HepG2 (cell line): ENCODE measurements at regions not wholly inside any gene's neighbourhood (a gene's known extent, or its start where the extent isn't known, plus 50 kb on each side); places are given as distances from the start of the nearest gene placed in this dataset.
"Not testable (repeated sequence)": the region's sequence is repeated elsewhere in the genome, so short reads cannot be mapped to it uniquely, and the experiment has no call there.

Source experiments
- ATAC-seq: fragments of 200-7000 bp; cut with Tn5 transposase; 3 replicates; pipeline ENCODE4 v1.9.1; 2020; ENCODE audit warnings: mild to moderate bottlenecking, moderate library complexity
- BruUV-seq: library from RNA; stranded (reverse); fragments of 400-500 nt; replicated peaks from 2 replicates; lab custom pipeline; 2021; lab: Mats Ljungman, UMichigan
- CTCF ChIA-PET: fragments of 300-600 bp; formaldehyde crosslinking; extraction: SDS; loops from one replicate; lab custom pipeline; 2021; ENCODE audit warnings: low total read pairs, inconsistent platforms, low intra/inter-chr PET ratio; lab: Yijun Ruan, JAX
- POLR2A ChIA-PET: fragments of 350-600 bp; sonication (Branson Sonifier 250); formaldehyde crosslinking; loops from one replicate; lab custom pipeline; 2020; ENCODE audit warnings: antibody characterized with exemption, inconsistent platforms; lab: Yijun Ruan, JAX
- DNase-seq: peaks from one replicate; pipeline ENCODE4 v3.0.0-alpha.2; 2015; ENCODE audit warnings: low spot score
- FAIRE-seq: peaks from 3 replicates; lab custom pipeline; 2011; peaks lifted over from hg19 to GRCh38; lab: Jason Lieb, UNC
- H2AFZ ChIP-seq: one replicate; pipeline ENCODE4 v1.6.1; 2011; ENCODE audit warnings: low read length, inconsistent platforms
- H3K27ac ChIP-seq: fragments of 300-600 bp; 3 replicates; pipeline ENCODE4 v1.8.0; 2011; ENCODE audit warnings: mixed run types, mild to moderate bottlenecking, mixed read lengths, low read length, inconsistent platforms; ENCODE audit not compliant: insufficient read depth; ENCODE audit errors: extremely low read length
- H3K27me3 ChIP-seq, 2 experiments: fragments of 200-600 bp in 1 of 2; 2 replicates in 1 of 2; 3 replicates in 1 of 2; pipeline versions ENCODE4 v1.6.0 to v1.8.0; 2011; ENCODE audit warnings: low read length in 2 of 2, mild to moderate bottlenecking in 2 of 2, moderate library complexity in 2 of 2, inconsistent platforms in 1 of 2; ENCODE audit not compliant: insufficient read depth in 2 of 2, control insufficient read depth in 1 of 2
- H3K36me3 ChIP-seq, 2 experiments: fragments of 200-600 bp in 1 of 2; replicated peaks in 1 of 2; 2 replicates in 1 of 2; 3 replicates in 1 of 2; pipeline versions ENCODE4 v1.5.1 to v1.8.0; 2011; ENCODE audit warnings: low read length in 2 of 2, inconsistent platforms in 1 of 2; ENCODE audit not compliant: insufficient read depth in 2 of 2, control insufficient read depth in 1 of 2
- H3K4me1 ChIP-seq: 2 replicates; pipeline ENCODE4 v1.5.1; 2012; ENCODE audit warnings: low read length, inconsistent platforms; ENCODE audit not compliant: insufficient read depth
- H3K4me2 ChIP-seq: 2 replicates; pipeline ENCODE4 v1.6.0; 2011; ENCODE audit warnings: low read depth, low read length, inconsistent platforms
- H3K4me3 ChIP-seq, 3 experiments: fragments of 200-600 bp in 1 of 3; sonication (generic), shearing (Covaris generic) in 1 of 3; replicated peaks in 1 of 3; 2 replicates each; pipeline ENCODE4 v1.5.1; 2011 to 2016; ENCODE audit warnings: low read length in 3 of 3, inconsistent platforms in 2 of 3, low read depth in 2 of 3, mild to moderate bottlenecking in 2 of 3, control low read depth in 1 of 3, mixed read lengths in 1 of 3; ENCODE audit not compliant: insufficient read depth in 1 of 3
- H3K79me2 ChIP-seq: one replicate; pipeline ENCODE4 v1.6.1; 2011; ENCODE audit warnings: low read length, inconsistent platforms; ENCODE audit not compliant: insufficient read depth
- H3K9ac ChIP-seq: 2 replicates; pipeline ENCODE4 v1.6.0; 2011; ENCODE audit warnings: mild to moderate bottlenecking, low read depth, low read length, inconsistent platforms; ENCODE audit not compliant: insufficient read depth
- H3K9me3 ChIP-seq: 2 replicates; pipeline ENCODE4 v1.5.1; 2012; ENCODE audit warnings: mild to moderate bottlenecking, low read length
- H4K20me1 ChIP-seq: 2 replicates; pipeline ENCODE4 v1.6.0; 2011; ENCODE audit warnings: inconsistent platforms, mild to moderate bottlenecking, low read length, moderate library complexity; ENCODE audit not compliant: insufficient read depth
- FOSL2 ChIP-seq: sonication (generic); formaldehyde crosslinking; IDR thresholded peaks from 2 replicates; pipeline ENCODE4 v1.4.0; 2020; ENCODE audit warnings: missing genetic modification reagents
- NBN ChIP-seq: fragments of 450-650 bp; conservative IDR thresholded peaks from 2 replicates; pipeline ENCODE4 v1.6.1; 2017
- RARA ChIP-seq: IDR thresholded peaks from 2 replicates; pipeline ENCODE4 v1.6.1; 2016; ENCODE audit warnings: missing genetic modification reagents, missing compliant biosample characterization
- SNRNP70 ChIP-seq: fragments of 200-400 bp; formaldehyde crosslinking; IDR thresholded peaks from 2 replicates; pipeline ENCODE4 v1.6.1; 2017; ENCODE audit warnings: mild to moderate bottlenecking, low read depth, low read length, moderate library complexity
- ZNF75D ChIP-seq: sonication (generic); formaldehyde crosslinking; IDR thresholded peaks from 2 replicates; pipeline ENCODE4 v1.8.1; 2023; ENCODE audit warnings: missing genetic modification reagents, mild to moderate bottlenecking, borderline replicate concordance
- WGBS: methylation state at CpG from one replicate; pipeline ENCODE4 v1.1.6; 2017; ENCODE audit warnings: low lambda C conversion rate; 5-methylcytosine and 5-hydroxymethylcytosine counted together
- in situ Hi-C: cut with HindIII; loops from 2 replicates; pipeline ENCODE4 v1.10.0; 2017; ENCODE audit warnings: low pct_unique_long_range_greater_than_20kb; ENCODE audit not compliant: extremely low pct_ligation_motif_present
- intact Hi-C: fragments of 100-400 bp; cut with micrococcal nuclease; formaldehyde crosslinking; loops from one replicate; pipeline ENCODE4 v1.10.0; 2022; ENCODE audit not compliant: unreplicated experiment
- TF ChIP-seq, protein P1 (sequence below): IDR thresholded peaks from 2 replicates; pipeline ENCODE4 v1.6.1; 2016; ENCODE audit warnings: missing genetic modification reagents, missing compliant biosample characterization
- TF ChIP-seq, protein P2 (sequence below): fragments of 450-650 bp; IDR thresholded peaks from 2 replicates; pipeline ENCODE4 v1.6.1; 2017

DNA sequence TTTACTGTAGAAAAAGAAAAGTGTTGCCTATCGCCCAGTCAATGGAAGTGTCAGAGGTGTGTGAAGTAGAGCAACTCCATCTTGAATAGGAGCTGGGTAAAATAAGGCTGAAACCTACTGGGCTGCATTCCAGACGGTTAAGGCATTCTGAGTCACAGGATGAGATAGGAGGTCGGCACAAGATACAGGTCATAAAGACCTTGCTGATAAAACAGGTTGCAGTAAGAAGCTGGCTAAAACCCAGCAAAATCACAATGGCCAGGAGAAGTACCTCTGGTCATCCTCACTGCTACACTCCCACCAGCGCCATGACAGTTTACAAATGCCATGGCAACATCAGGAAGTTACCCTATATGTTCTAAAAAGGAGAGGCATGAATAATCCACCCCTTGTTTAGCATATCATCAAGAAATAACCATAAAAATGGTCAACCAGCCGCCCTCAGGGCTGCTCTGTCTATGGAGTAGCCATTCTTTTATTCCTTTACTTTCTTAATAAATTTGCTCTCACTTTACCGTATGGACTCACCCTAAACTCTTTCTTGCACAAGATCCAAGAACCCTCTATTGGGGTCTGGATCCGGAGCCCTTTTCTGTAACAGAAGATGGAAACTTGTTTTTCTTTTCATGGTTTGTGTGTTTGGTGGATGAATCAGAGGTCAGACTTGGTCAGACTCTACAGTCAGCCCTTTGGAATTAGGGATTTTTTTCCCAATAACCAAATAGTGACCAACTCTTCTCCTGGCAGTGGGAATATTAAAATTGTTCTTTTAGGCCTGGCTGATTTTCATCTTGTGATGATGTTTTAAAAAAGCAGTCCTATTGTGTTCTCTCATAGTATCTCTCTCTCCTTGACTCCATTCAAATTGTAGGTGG is 252.9 kb upstream of the ACTBL2 start:
- CTCF ChIA-PET, H3K4me2 ChIP-seq, H4K20me1 ChIP-seq, H3K27ac ChIP-seq, BruUV-seq, intact Hi-C loops, in situ Hi-C loops, H3K36me3 ChIP-seq, H3K9me3 ChIP-seq, ATAC-seq, H3K9ac ChIP-seq, H3K27me3 ChIP-seq, H3K4me3 ChIP-seq, H3K79me2 ChIP-seq, FAIRE-seq, H2AFZ ChIP-seq: not testable (repeated sequence)
- peak; percentile 14 for DNase-seq
- TF ChIP-seq RARA (CRISPR knock-in tag) = peak; percentile 33; the same call in 1 of the 2 replicates
- TF ChIP-seq FOSL2 (CRISPR knock-in tag) = peak; percentile 32; the same call in 1 of the 2 replicates
- WGBS = 25% methylated on average over 7 of the region's 7 CpGs
- POLR2A ChIA-PET = interaction anchor here (1.2 kb wide), 1 partner anchor 85 kb away, joined by 3 read pairs; no protein-coding TSS in a partner anchor
- 0 out of 2 replicates have a peak, but pooled peaks cover 12% of the 10 kb centered on the region for H3K4me1 ChIP-seq

DNA sequence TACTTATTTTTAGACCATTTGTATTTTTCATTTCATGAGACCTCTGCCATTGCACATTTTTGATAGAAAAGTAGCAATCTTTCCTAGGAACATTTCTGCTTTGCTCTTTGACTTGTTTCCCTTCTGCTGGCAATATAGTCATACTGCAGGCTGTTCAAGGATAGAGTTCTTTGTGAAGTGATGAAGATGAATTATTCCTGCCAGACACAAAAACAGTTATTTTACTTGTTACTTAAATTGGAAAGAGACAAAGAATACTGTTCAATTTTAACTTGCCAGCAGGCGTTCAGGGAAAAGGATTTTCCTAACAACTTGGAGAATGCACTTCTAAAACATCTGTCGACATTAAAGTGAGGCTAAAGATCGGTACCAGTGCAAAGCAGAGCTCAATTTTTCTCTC is 251.7 kb upstream of the ACTBL2 start:
- ChIA-PET POLR2A (no interaction called here), CTCF (no interaction called here)
- Histone ChIP-seq H3K9me3 (no peaks in the 10 kb centered on the region), H3K4me2 (no peak overlapping the region), H3K4me1 (0 out of 2 replicates have a peak, but pooled peaks cover 12% of the 10 kb centered on the region), H3K9ac (no peak overlapping the region), H3K27ac (no peak overlapping the region), H2AFZ (no peak overlapping the region), H3K27me3 (no peaks in the 10 kb centered on the region), H4K20me1 (no peaks in the 10 kb centered on the region), H3K36me3 (no peaks in the 10 kb centered on the region), H3K79me2 (no peaks in the 10 kb centered on the region), H3K4me3 (no peak overlapping the region)
- FAIRE-seq (no peak), ATAC-seq (no peak), DNase-seq (no peak)
- in situ Hi-C loops = no loop called here
- intact Hi-C loops = no loop called here
- WGBS = 48% methylated on average over 3 of the region's 3 CpGs
- TF ChIP-seq, protein P1, sequence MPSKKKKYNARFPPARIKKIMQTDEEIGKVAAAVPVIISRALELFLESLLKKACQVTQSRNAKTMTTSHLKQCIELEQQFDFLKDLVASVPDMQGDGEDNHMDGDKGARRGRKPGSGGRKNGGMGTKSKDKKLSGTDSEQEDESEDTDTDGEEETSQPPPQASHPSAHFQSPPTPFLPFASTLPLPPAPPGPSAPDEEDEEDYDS = no peak
- TF ChIP-seq, protein P2, sequence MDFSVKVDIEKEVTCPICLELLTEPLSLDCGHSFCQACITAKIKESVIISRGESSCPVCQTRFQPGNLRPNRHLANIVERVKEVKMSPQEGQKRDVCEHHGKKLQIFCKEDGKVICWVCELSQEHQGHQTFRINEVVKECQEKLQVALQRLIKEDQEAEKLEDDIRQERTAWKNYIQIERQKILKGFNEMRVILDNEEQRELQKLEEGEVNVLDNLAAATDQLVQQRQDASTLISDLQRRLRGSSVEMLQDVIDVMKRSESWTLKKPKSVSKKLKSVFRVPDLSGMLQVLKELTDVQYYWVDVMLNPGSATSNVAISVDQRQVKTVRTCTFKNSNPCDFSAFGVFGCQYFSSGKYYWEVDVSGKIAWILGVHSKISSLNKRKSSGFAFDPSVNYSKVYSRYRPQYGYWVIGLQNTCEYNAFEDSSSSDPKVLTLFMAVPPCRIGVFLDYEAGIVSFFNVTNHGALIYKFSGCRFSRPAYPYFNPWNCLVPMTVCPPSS = no peak
- TF ChIP-seq ZNF75D (no peak), NBN (no peak), SNRNP70 (no peak)
- no TSS peak for BruUV-seq
